ENCODE measurements at regions not wholly inside any gene's neighbourhood (a gene's known extent, or its start where the extent isn't known, plus 50 kb on each side); places are given as distances from the start of the nearest gene placed in this dataset.

GRCh38 chr3:24052446-24052845, 107.4 kb downstream of the NR1D2 start:
- ChIA-PET RAD21 (ENCODE audit: low non-redundant PET in 1 of 2, low total read pairs in 2 of 2, uncharacterized antibody in 2 of 2, unreplicated experiment in 2 of 2) (no interaction called here), POLR2A (no interaction called here), CTCF (no interaction called here)
- BruUV-seq (replicated peaks), result no TSS peak
- Histone ChIP-seq H3K36me3 (ENCODE audit: control insufficient read depth in 1 of 2, insufficient read depth in 2 of 2, low read length in 2 of 2) (no peaks in the 10 kb centered on the region), H3K4me2 (ENCODE audit: low read length) (no peak overlapping the region), H3K27ac (ENCODE audit: low read depth, low read length) (no peak overlapping the region), H4K20me1 (ENCODE audit: insufficient read depth) (no peaks in the 10 kb centered on the region), H3K27me3 (ENCODE audit: insufficient read depth, low read length) (no peaks in the 10 kb centered on the region), H3K9me2 (ENCODE audit: insufficient read depth) (no peaks in the 10 kb centered on the region), H3K9me3 (ENCODE audit: control insufficient read depth in 1 of 2, insufficient read depth in 1 of 2, low read depth in 1 of 2, low read length in 2 of 2) (no peaks in the 10 kb centered on the region), H3K4me1 (ENCODE audit: control insufficient read depth in 1 of 2, insufficient read depth in 2 of 2, low read length in 2 of 2) (peaks cover 13 to 14% of the 10 kb centered on the region in 2 experiments), H3K9ac (ENCODE audit: low read length) (no peak overlapping the region), H3K4me3 (replicated peaks in 1 of 2; ENCODE audit: low read depth in 1 of 2, low read length in 2 of 2) (no peak overlapping the region), H2AFZ (ENCODE audit: low read depth, low read length, poor library complexity, severe bottlenecking) (no peak overlapping the region), H3K79me2 (ENCODE audit: insufficient read depth, low read length) (no peaks in the 10 kb centered on the region)
- TF ChIP-seq SIN3A (IDR thresholded peaks at IDR 0.05; ENCODE audit: low read depth) (no peak), SP1 (IDR thresholded peaks at IDR 0.05; ENCODE audit: low read depth) (no peak), RAD21 (IDR thresholded peaks at IDR 0.05; ENCODE audit: low read depth) (no peak), ELF1 (IDR thresholded peaks at IDR 0.05; ENCODE audit: borderline replicate concordance, low read depth) (no peak), ZNF274 (IDR thresholded peaks at IDR 0.05; ENCODE audit: low read depth, low read length) (no peak), EZH2 (IDR thresholded peaks at IDR 0.05) (no peak)
- ATAC-seq (no peak), DNase-seq (ENCODE audit: low read depth, low spot score) (no peak)
- intact Hi-C loops (cut with micrococcal nuclease), result no loop called here

- RAD21 ChIA-PET (ENCODE audit: low non-redundant PET in 1 of 2, low total read pairs in 2 of 2, uncharacterized antibody in 2 of 2, unreplicated experiment in 2 of 2), result no interaction called here
- Histone ChIP-seq H3K4me1 (ENCODE audit: control insufficient read depth in 1 of 2, insufficient read depth in 2 of 2, low read length in 2 of 2) (peaks cover 2 to 5% of the 10 kb centered on the region in 2 experiments; a peak in 1 of 4 replicates), H3K27me3 (ENCODE audit: insufficient read depth, low read length) (no peaks in the 10 kb centered on the region), H3K4me2 (ENCODE audit: low read length) (no peak overlapping the region), H3K36me3 (ENCODE audit: control insufficient read depth in 1 of 2, insufficient read depth in 2 of 2, low read length in 2 of 2) (no peaks in the 10 kb centered on the region), H3K9me3 (ENCODE audit: control insufficient read depth in 1 of 2, insufficient read depth in 1 of 2, low read depth in 1 of 2, low read length in 2 of 2) (no peaks in the 10 kb centered on the region), H2AFZ (ENCODE audit: low read depth, low read length, poor library complexity, severe bottlenecking) (no peak overlapping the region), H3K9ac (ENCODE audit: low read length) (no peak overlapping the region), H3K4me3 (replicated peaks in 1 of 2; ENCODE audit: low read depth in 1 of 2, low read length in 2 of 2) (no peak overlapping the region), H4K20me1 (ENCODE audit: insufficient read depth) (no peaks in the 10 kb centered on the region), H3K27ac (ENCODE audit: low read depth, low read length) (no peak overlapping the region), H3K9me2 (ENCODE audit: insufficient read depth) (no peaks in the 10 kb centered on the region), H3K79me2 (ENCODE audit: insufficient read depth, low read length) (no peaks in the 10 kb centered on the region)
- no TSS peak for BruUV-seq (replicated peaks)
- ATAC-seq (no peak), DNase-seq (ENCODE audit: low read depth, low spot score) (no peak)
- CTCF ChIA-PET, result no interaction called here
- POLR2A ChIA-PET, result no interaction called here
- intact Hi-C loops (cut with micrococcal nuclease), result no loop called here
- TF ChIP-seq CEBPB (IDR thresholded peaks at IDR 0.05; ENCODE audit: low read depth) (no peak), REST (IDR thresholded peaks at IDR 0.05; ENCODE audit: low read depth) (no peak), FOSL1 (IDR thresholded peaks at IDR 0.05; ENCODE audit: low read depth) (no peak), YY1 (IDR thresholded peaks at IDR 0.05; ENCODE audit: extremely low read depth, insufficient replicate concordance, low read depth, low read length) (no peak), POLR2AphosphoS5 (IDR thresholded peaks at IDR 0.05; ENCODE audit: low read depth, low read length) (no peak), EZH2phosphoT487 (IDR thresholded peaks at IDR 0.05; ENCODE audit: borderline replicate concordance) (no peak), SRF (IDR thresholded peaks at IDR 0.05; ENCODE audit: low read depth) (no peak), ZNF274 (IDR thresholded peaks at IDR 0.05; ENCODE audit: low read depth, low read length) (no peak), JUND (IDR thresholded peaks at IDR 0.05) (no peak), CTCF (IDR thresholded peaks at IDR 0.05 in 2 of 3, conservative IDR thresholded peaks at IDR 0.05 in 1 of 3; ENCODE audit: borderline replicate concordance in 1 of 3, insufficient read depth in 1 of 3, low read depth in 2 of 3, low read length in 2 of 3) (no peak), EZH2 (IDR thresholded peaks at IDR 0.05) (no peak), RAD21 (IDR thresholded peaks at IDR 0.05; ENCODE audit: low read depth) (no peak), POLR2A (IDR thresholded peaks at IDR 0.05; ENCODE audit: borderline replicate concordance, extremely low read depth, insufficient read depth, insufficient read length) (no peak), SP1 (IDR thresholded peaks at IDR 0.05; ENCODE audit: low read depth) (no peak)
These were observed 114.0 kb downstream of the NR1D2 start for GRCh38 chr3:24058940-24059705.
